ENCODE measurements at regions not wholly inside any gene's neighbourhood (a gene's known extent, or its start where the extent isn't known, plus 50 kb on each side); places are given as distances from the start of the nearest gene placed in this dataset.

- H3K23ac ChIP-seq (ENCODE audit: low read length in 2 of 2): no peak overlapping the region
- peaks cover 2% of the 10 kb centered on the region for H3K4me1 ChIP-seq (ENCODE audit: control insufficient read depth, insufficient read depth, low read depth, low read length)
- H3K4ac ChIP-seq (ENCODE audit: low read depth in 1 of 2, low read length in 2 of 2): no peak overlapping the region
- peaks cover 9% of the 10 kb centered on the region for H3K9me3 ChIP-seq (ENCODE audit: control insufficient read depth, low read length)
- no peak overlapping the region for H2AK5ac ChIP-seq (ENCODE audit: low read length, severe bottlenecking)
- no peak overlapping the region for H4K91ac ChIP-seq (ENCODE audit: low read length)
- H2BK12ac ChIP-seq (ENCODE audit: low read length in 2 of 2): no peak overlapping the region
- no peak overlapping the region for H3K4me3 ChIP-seq (ENCODE audit: insufficient read depth in 1 of 2, low read depth in 1 of 2, low read length in 2 of 2)
- no peaks in the 10 kb centered on the region for H3K27me3 ChIP-seq (ENCODE audit: control insufficient read depth in 1 of 2, insufficient read depth in 1 of 2, low read length in 2 of 2)
- no peak overlapping the region for H2BK15ac ChIP-seq (ENCODE audit: low read depth, poor library complexity, severe bottlenecking)
- H4K8ac ChIP-seq (ENCODE audit: low read length): no peak overlapping the region
- no peak overlapping the region for H3K27ac ChIP-seq (ENCODE audit: low read length, poor library complexity, severe bottlenecking)
- no peak for DNase-seq
- H3K79me1 ChIP-seq (replicated peaks; ENCODE audit: low read length, poor library complexity, severe bottlenecking): no peaks in the 10 kb centered on the region
- peak overlapping the region; percentile 62 for H3K9ac ChIP-seq (ENCODE audit: low read length)
- WGBS: 100% methylated on average over 2 of the region's 2 CpGs
- no peaks in the 10 kb centered on the region for H3K36me3 ChIP-seq (ENCODE audit: control insufficient read depth in 1 of 2, insufficient read depth in 2 of 2, low read depth in 1 of 2, low read length in 2 of 2)
- H2BK5ac ChIP-seq (ENCODE audit: low read depth, low read length, poor library complexity, severe bottlenecking): no peak overlapping the region
- H2AFZ ChIP-seq (ENCODE audit: low read depth, low read length): no peak overlapping the region
- no peak overlapping the region for H3K4me2 ChIP-seq (ENCODE audit: low read length, poor library complexity, severe bottlenecking)
- no peak overlapping the region for H3K18ac ChIP-seq (ENCODE audit: low read depth in 1 of 2, low read length in 2 of 2)
- H3K14ac ChIP-seq (ENCODE audit: low read length in 2 of 2): no peak overlapping the region
- H2BK120ac ChIP-seq (ENCODE audit: low read depth, low read length): no peak overlapping the region
Observed at GRCh38 chr5:115439639-115440038, 104.9 kb downstream of the FEM1C start.

- Histone ChIP-seq H3K4ac (ENCODE audit: low read depth in 1 of 2, low read length in 2 of 2) (no peak overlapping the region), H3K9ac (ENCODE audit: low read length) (peak overlapping the region; percentile 62), H3K4me2 (ENCODE audit: low read length, poor library complexity, severe bottlenecking) (no peak overlapping the region), H2BK12ac (ENCODE audit: low read length in 2 of 2) (no peak overlapping the region), H3K18ac (ENCODE audit: low read depth in 1 of 2, low read length in 2 of 2) (no peak overlapping the region), H2BK5ac (ENCODE audit: low read depth, low read length, poor library complexity, severe bottlenecking) (no peak overlapping the region), H2AK5ac (ENCODE audit: low read length, severe bottlenecking) (no peak overlapping the region), H2AFZ (ENCODE audit: low read depth, low read length) (no peak overlapping the region), H4K8ac (ENCODE audit: low read length) (no peak overlapping the region), H3K23ac (ENCODE audit: low read length in 2 of 2) (no peak overlapping the region), H3K4me3 (ENCODE audit: insufficient read depth in 1 of 2, low read depth in 1 of 2, low read length in 2 of 2) (no peak overlapping the region), H2BK15ac (ENCODE audit: low read depth, poor library complexity, severe bottlenecking) (no peak overlapping the region), H3K14ac (ENCODE audit: low read length in 2 of 2) (no peak overlapping the region), H4K91ac (ENCODE audit: low read length) (no peak overlapping the region), H3K79me1 (replicated peaks; ENCODE audit: low read length, poor library complexity, severe bottlenecking) (no peaks in the 10 kb centered on the region), H3K9me3 (ENCODE audit: control insufficient read depth, low read length) (peaks cover 9% of the 10 kb centered on the region), H3K4me1 (ENCODE audit: control insufficient read depth, insufficient read depth, low read depth, low read length) (peaks cover 2% of the 10 kb centered on the region), H3K27me3 (ENCODE audit: control insufficient read depth in 1 of 2, insufficient read depth in 1 of 2, low read length in 2 of 2) (no peaks in the 10 kb centered on the region), H2BK120ac (ENCODE audit: low read depth, low read length) (no peak overlapping the region), H3K27ac (ENCODE audit: low read length, poor library complexity, severe bottlenecking) (no peak overlapping the region), H3K36me3 (ENCODE audit: control insufficient read depth in 1 of 2, insufficient read depth in 2 of 2, low read depth in 1 of 2, low read length in 2 of 2) (no peaks in the 10 kb centered on the region)
- DNase-seq: no peak
- WGBS: 77% methylated on average over 1 of the region's 2 CpGs
Observed at GRCh38 chr5:115439042-115439441, 105.5 kb downstream of the FEM1C start.

- no peak overlapping the region for H2AFZ ChIP-seq (ENCODE audit: low read depth, low read length)
Observed at GRCh38 chr5:115435778-115436712, 108.5 kb downstream of the FEM1C start.

GRCh38 chr5:115435065-115435777 lies 109.4 kb downstream of the FEM1C start:
- Histone ChIP-seq H2BK5ac (ENCODE audit: low read depth, low read length, poor library complexity, severe bottlenecking) (no peak overlapping the region), H3K9ac (ENCODE audit: low read length) (no peak overlapping the region), H3K18ac (ENCODE audit: low read depth in 1 of 2, low read length in 2 of 2) (no peak overlapping the region), H2BK12ac (ENCODE audit: low read length in 2 of 2) (no peak overlapping the region), H3K27ac (ENCODE audit: low read length, poor library complexity, severe bottlenecking) (no peak overlapping the region), H3K79me1 (replicated peaks; ENCODE audit: low read length, poor library complexity, severe bottlenecking) (no peaks in the 10 kb centered on the region), H2AFZ (ENCODE audit: low read depth, low read length) (no peak overlapping the region), H3K4me2 (ENCODE audit: low read length, poor library complexity, severe bottlenecking) (no peak overlapping the region), H3K9me3 (ENCODE audit: control insufficient read depth, low read length) (peaks cover 6% of the 10 kb centered on the region), H3K4me1 (ENCODE audit: control insufficient read depth, insufficient read depth, low read depth, low read length) (no peaks in the 10 kb centered on the region), H3K27me3 (ENCODE audit: control insufficient read depth in 1 of 2, insufficient read depth in 1 of 2, low read length in 2 of 2) (no peaks in the 10 kb centered on the region), H2BK15ac (ENCODE audit: low read depth, poor library complexity, severe bottlenecking) (no peak overlapping the region), H3K4me3 (ENCODE audit: insufficient read depth in 1 of 2, low read depth in 1 of 2, low read length in 2 of 2) (no peak overlapping the region), H3K36me3 (ENCODE audit: control insufficient read depth in 1 of 2, insufficient read depth in 2 of 2, low read depth in 1 of 2, low read length in 2 of 2) (no peaks in the 10 kb centered on the region), H2BK120ac (ENCODE audit: low read depth, low read length) (no peak overlapping the region), H3K23ac (ENCODE audit: low read length in 2 of 2) (no peak overlapping the region), H3K4ac (ENCODE audit: low read depth in 1 of 2, low read length in 2 of 2) (no peak overlapping the region), H3K14ac (ENCODE audit: low read length in 2 of 2) (no peak overlapping the region), H4K8ac (ENCODE audit: low read length) (no peak overlapping the region), H2AK5ac (ENCODE audit: low read length, severe bottlenecking) (no peak overlapping the region), H4K91ac (ENCODE audit: low read length) (no peak overlapping the region)
- DNase-seq: no peak
- 87% methylated on average over 4 of the region's 4 CpGs for WGBS

More at GRCh38 chr5:115435778-115436712, 108.5 kb downstream of the FEM1C start:
- H3K9me3 ChIP-seq (ENCODE audit: control insufficient read depth, low read length): peaks cover 9% of the 10 kb centered on the region
- no peak overlapping the region for H3K4me2 ChIP-seq (ENCODE audit: low read length, poor library complexity, severe bottlenecking)
- H3K27me3 ChIP-seq (ENCODE audit: control insufficient read depth in 1 of 2, insufficient read depth in 1 of 2, low read length in 2 of 2): no peaks in the 10 kb centered on the region
- H3K36me3 ChIP-seq (ENCODE audit: control insufficient read depth in 1 of 2, insufficient read depth in 2 of 2, low read depth in 1 of 2, low read length in 2 of 2): no peaks in the 10 kb centered on the region
- no peak overlapping the region for H2BK120ac ChIP-seq (ENCODE audit: low read depth, low read length)
- H3K4me3 ChIP-seq (ENCODE audit: insufficient read depth in 1 of 2, low read depth in 1 of 2, low read length in 2 of 2): no peak overlapping the region
- H2BK15ac ChIP-seq (ENCODE audit: low read depth, poor library complexity, severe bottlenecking): no peak overlapping the region
- peaks cover 2% of the 10 kb centered on the region for H3K4me1 ChIP-seq (ENCODE audit: control insufficient read depth, insufficient read depth, low read depth, low read length)
- WGBS: 100% methylated on average over 1 of the region's 3 CpGs
- DNase-seq: no peak
- no peak overlapping the region for H4K8ac ChIP-seq (ENCODE audit: low read length)
- no peak overlapping the region for H2BK12ac ChIP-seq (ENCODE audit: low read length in 2 of 2)
- H3K4ac ChIP-seq (ENCODE audit: low read depth in 1 of 2, low read length in 2 of 2): no peak overlapping the region
- H3K18ac ChIP-seq (ENCODE audit: low read depth in 1 of 2, low read length in 2 of 2): no peak overlapping the region
- H2BK5ac ChIP-seq (ENCODE audit: low read depth, low read length, poor library complexity, severe bottlenecking): no peak overlapping the region
- H3K27ac ChIP-seq (ENCODE audit: low read length, poor library complexity, severe bottlenecking): no peak overlapping the region
- no peak overlapping the region for H2AK5ac ChIP-seq (ENCODE audit: low read length, severe bottlenecking)
- H3K9ac ChIP-seq (ENCODE audit: low read length): no peak overlapping the region
- H3K14ac ChIP-seq (ENCODE audit: low read length in 2 of 2): no peak overlapping the region
- no peak overlapping the region for H4K91ac ChIP-seq (ENCODE audit: low read length)
- no peak overlapping the region for H3K23ac ChIP-seq (ENCODE audit: low read length in 2 of 2)
- H3K79me1 ChIP-seq (replicated peaks; ENCODE audit: low read length, poor library complexity, severe bottlenecking): no peaks in the 10 kb centered on the region

Data from mesenchymal stem cell (in vitro differentiated cells and primary cell).